ENCODE measurements at regions not wholly inside any gene's neighbourhood (a gene's known extent, or its start where the extent isn't known, plus 50 kb on each side); places are given as distances from the start of the nearest gene placed in this dataset.

GRCh38 chr6:90411292-90411781 is 114.7 kb upstream of the BACH2 start:
- TF ChIP-seq CTCF (conservative IDR thresholded peaks at IDR 0.05), result no peak
- TF ChIP-seq EZH2 (IDR thresholded peaks at IDR 0.05; ENCODE audit: low read depth), result no peak

Data from PC-9 (cell line).